ENCODE measurements at regions not wholly inside any gene's neighbourhood (a gene's known extent, or its start where the extent isn't known, plus 50 kb on each side); places are given as distances from the start of the nearest gene placed in this dataset.

- intact Hi-C loops (cut with DNase I): no loop called here
- DNase-seq (ENCODE audit: low spot score) (no peak), ATAC-seq (no peak)
These were observed 52.0 kb upstream of the GRB10 start for GRCh38 chr7:50834679-50835078.

- DNase-seq (ENCODE audit: low spot score) (no peak), ATAC-seq (no peak)
- intact Hi-C loops (cut with DNase I): no loop called here
These were observed 51.4 kb upstream of the GRB10 start for GRCh38 chr7:50834031-50834535.

GRCh38 chr7:50832744-50833143 lies 50.0 kb upstream of the GRB10 start:
- intact Hi-C loops (cut with DNase I): no loop called here
- ATAC-seq (no peak), DNase-seq (ENCODE audit: low spot score) (no peak)

All from sciatic nerve (tissue), 2 donors.